SJSA1 (cell line): ENCODE measurements at regions not wholly inside any gene's neighbourhood (a gene's known extent, or its start where the extent isn't known, plus 50 kb on each side); places are given as distances from the start of the nearest gene placed in this dataset.

Source experiments
- DNase-seq, 2 experiments: peaks; one replicate each; pipeline ENCODE4 v3.0.0-alpha.2; 2015 to 2020; ENCODE audit warnings: low spot score in 2 of 2, low read depth in 1 of 2
- H3K27ac ChIP-seq: fragments of 250-450 bp; sonication (Bioruptor Pico); 2 replicates; pipeline ENCODE4 v1.5.1; 2020; ENCODE audit warnings: mild to moderate bottlenecking, moderate library complexity
- H3K27me3 ChIP-seq: fragments of 250-450 bp; sonication (Bioruptor Pico); replicated peaks from 2 replicates; pipeline ENCODE4 v1.5.1; 2020; ENCODE audit warnings: mild to moderate bottlenecking, moderate library complexity
- H3K36me3 ChIP-seq: fragments of 250-450 bp; sonication (Bioruptor Pico); 2 replicates; pipeline ENCODE4 v1.5.1; 2020; ENCODE audit warnings: mild to moderate bottlenecking
- H3K4me1 ChIP-seq: fragments of 250-450 bp; sonication (Bioruptor Pico); replicated peaks from 2 replicates; pipeline ENCODE4 v1.6.1; 2021; ENCODE audit warnings: mild to moderate bottlenecking
- H3K4me3 ChIP-seq: fragments of 250-450 bp; sonication (Bioruptor Pico); 2 replicates; pipeline ENCODE4 v1.5.1; 2020; ENCODE audit warnings: mild to moderate bottlenecking
- H3K9me3 ChIP-seq: fragments of 250-450 bp; sonication (Bioruptor Pico); replicated peaks from 2 replicates; pipeline ENCODE4 v1.5.1; 2020; ENCODE audit warnings: mild to moderate bottlenecking

- Histone ChIP-seq H3K9me3 (no peaks in the 10 kb centered on the region), H3K27me3 (no peaks in the 10 kb centered on the region; the same call in 1 of the 2 replicates), H3K4me1 (no peaks in the 10 kb centered on the region), H3K36me3 (no peaks in the 10 kb centered on the region), H3K27ac (no peak overlapping the region), H3K4me3 (no peak overlapping the region)
- no peak for DNase-seq
Measured at GRCh38 chr2:216974321-216975302, 114.7 kb upstream of the TNP1 start.

GRCh38 chr2:216971593-216971992 lies 111.7 kb upstream of the TNP1 start:
- no peak for DNase-seq
- H3K4me1 ChIP-seq: no peaks in the 10 kb centered on the region
- no peaks in the 10 kb centered on the region for H3K9me3 ChIP-seq
- H3K36me3 ChIP-seq: no peaks in the 10 kb centered on the region
- no peak overlapping the region for H3K27ac ChIP-seq
- H3K27me3 ChIP-seq: no peaks in the 10 kb centered on the region; the same call in 1 of the 2 replicates
- H3K4me3 ChIP-seq: no peak overlapping the region

- H3K36me3 ChIP-seq: no peaks in the 10 kb centered on the region
- H3K4me3 ChIP-seq: no peak overlapping the region
- H3K27me3 ChIP-seq: no peaks in the 10 kb centered on the region; the same call in 1 of the 2 replicates
- no peaks in the 10 kb centered on the region for H3K9me3 ChIP-seq
- no peaks in the 10 kb centered on the region for H3K4me1 ChIP-seq
- no peak overlapping the region for H3K27ac ChIP-seq
- DNase-seq: no peak
Measured at GRCh38 chr2:216970359-216970915, 110.6 kb upstream of the TNP1 start.

GRCh38 chr2:216967889-216968288 lies 108.0 kb upstream of the TNP1 start:
- Histone ChIP-seq H3K36me3 (no peaks in the 10 kb centered on the region), H3K4me3 (no peak overlapping the region), H3K27me3 (no peaks in the 10 kb centered on the region; the same call in 1 of the 2 replicates), H3K27ac (no peak overlapping the region), H3K9me3 (no peaks in the 10 kb centered on the region), H3K4me1 (no peaks in the 10 kb centered on the region)
- DNase-seq: no peak

DNA sequence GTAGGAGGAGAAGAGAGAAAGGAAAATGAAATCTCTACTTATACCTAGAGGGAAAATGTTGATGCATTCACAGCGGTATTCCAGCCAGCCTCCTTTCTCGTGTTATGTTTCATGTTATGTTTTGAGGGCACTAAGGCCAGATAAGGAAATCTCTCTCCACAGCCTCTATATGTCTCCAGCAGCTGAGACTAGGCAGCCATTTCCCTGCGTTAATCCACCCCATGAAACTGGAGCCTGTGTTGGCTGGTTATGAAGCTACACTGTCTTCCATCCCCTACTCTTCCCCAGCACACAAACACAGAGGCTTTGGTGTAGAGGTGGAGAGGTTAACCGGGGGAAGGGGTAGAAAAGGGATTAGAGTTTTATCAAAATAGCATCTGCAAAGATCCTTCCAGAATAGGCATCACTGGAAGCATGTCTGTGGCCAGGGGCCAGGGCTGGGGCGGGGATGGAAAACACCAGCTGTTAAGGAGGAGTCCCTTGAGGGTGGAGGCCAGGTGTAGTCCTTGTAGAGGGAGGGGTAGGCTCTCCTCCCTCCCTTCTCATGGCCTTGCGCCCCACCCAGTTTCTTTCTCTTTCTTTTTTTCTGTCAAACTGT lies 100.9 kb upstream of the TNP1 start:
- H3K4me1 ChIP-seq: no peaks in the 10 kb centered on the region
- DNase-seq: no peak
- no peaks in the 10 kb centered on the region for H3K36me3 ChIP-seq
- H3K4me3 ChIP-seq: no peak overlapping the region
- no peak overlapping the region for H3K27ac ChIP-seq
- no peaks in the 10 kb centered on the region for H3K27me3 ChIP-seq
- no peaks in the 10 kb centered on the region for H3K9me3 ChIP-seq

- peaks cover 2% of the 10 kb centered on the region for H3K9me3 ChIP-seq
- DNase-seq: no peak
- no peaks in the 10 kb centered on the region for H3K4me1 ChIP-seq
- no peaks in the 10 kb centered on the region for H3K27me3 ChIP-seq
- H3K36me3 ChIP-seq: no peaks in the 10 kb centered on the region
- H3K27ac ChIP-seq: no peak overlapping the region
- no peak overlapping the region for H3K4me3 ChIP-seq
Measured at GRCh38 chr2:216959433-216959832, 99.6 kb upstream of the TNP1 start.

- DNase-seq: no peak
- Histone ChIP-seq H3K4me1 (no peaks in the 10 kb centered on the region), H3K27ac (no peak overlapping the region), H3K27me3 (no peaks in the 10 kb centered on the region), H3K9me3 (peaks cover 2% of the 10 kb centered on the region), H3K4me3 (no peak overlapping the region), H3K36me3 (no peaks in the 10 kb centered on the region)
Measured at GRCh38 chr2:216956820-216957493, 97.1 kb upstream of the TNP1 start.

DNA sequence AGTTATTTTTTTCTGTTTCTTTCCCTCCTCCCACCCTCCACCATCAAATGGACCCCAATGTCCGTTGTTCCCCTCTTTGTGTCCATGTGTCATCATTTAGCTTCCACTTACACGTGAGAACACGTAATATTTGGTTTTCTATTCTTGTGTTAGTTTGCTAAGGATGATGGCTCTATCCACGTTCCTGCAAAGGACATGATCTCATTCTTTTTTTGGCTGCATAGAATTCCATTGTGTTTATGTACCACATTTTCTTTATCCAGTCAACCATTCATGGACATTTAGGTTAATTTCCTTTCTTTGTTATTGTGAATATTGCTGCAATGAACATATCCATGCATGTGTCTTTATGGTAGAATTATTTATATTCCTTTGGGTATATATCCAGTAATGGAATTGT lies 91.3 kb upstream of the TNP1 start:
- H3K36me3 ChIP-seq: no peaks in the 10 kb centered on the region
- no peak overlapping the region for H3K4me3 ChIP-seq
- no peaks in the 10 kb centered on the region for H3K27me3 ChIP-seq
- H3K27ac ChIP-seq: no peak overlapping the region
- DNase-seq: no peak
- peaks cover 2% of the 10 kb centered on the region for H3K9me3 ChIP-seq
- no peaks in the 10 kb centered on the region for H3K4me1 ChIP-seq

- no peak for DNase-seq
- no peak overlapping the region for H3K4me3 ChIP-seq
Measured at GRCh38 chr2:216950547-216950946, 90.7 kb upstream of the TNP1 start.

GRCh38 chr2:216949700-216950413 lies 90.0 kb upstream of the TNP1 start:
- no peak overlapping the region for H3K4me3 ChIP-seq
- no peak for DNase-seq

More at GRCh38 chr2:216950547-216950946, 90.7 kb upstream of the TNP1 start:
- Histone ChIP-seq H3K27ac (no peak overlapping the region), H3K27me3 (no peaks in the 10 kb centered on the region), H3K36me3 (no peaks in the 10 kb centered on the region), H3K9me3 (peaks cover 2% of the 10 kb centered on the region), H3K4me1 (no peaks in the 10 kb centered on the region)

GRCh38 chr2:216947055-216947454 lies 87.2 kb upstream of the TNP1 start:
- no peak for DNase-seq
- Histone ChIP-seq H3K27me3 (no peaks in the 10 kb centered on the region), H3K9me3 (no peaks in the 10 kb centered on the region), H3K36me3 (no peaks in the 10 kb centered on the region), H3K4me1 (no peaks in the 10 kb centered on the region), H3K27ac (no peak overlapping the region), H3K4me3 (no peak overlapping the region)

More at GRCh38 chr2:216949700-216950413, 90.0 kb upstream of the TNP1 start:
- Histone ChIP-seq H3K9me3 (peaks cover 1% of the 10 kb centered on the region), H3K27ac (no peak overlapping the region), H3K27me3 (no peaks in the 10 kb centered on the region), H3K36me3 (no peaks in the 10 kb centered on the region), H3K4me1 (no peaks in the 10 kb centered on the region)

GRCh38 chr2:216944733-216945132 lies 84.9 kb upstream of the TNP1 start:
- DNase-seq: no peak
- Histone ChIP-seq H3K4me3 (no peak overlapping the region), H3K9me3 (no peaks in the 10 kb centered on the region), H3K36me3 (no peaks in the 10 kb centered on the region), H3K4me1 (no peaks in the 10 kb centered on the region), H3K27ac (no peak overlapping the region), H3K27me3 (no peaks in the 10 kb centered on the region)

DNA sequence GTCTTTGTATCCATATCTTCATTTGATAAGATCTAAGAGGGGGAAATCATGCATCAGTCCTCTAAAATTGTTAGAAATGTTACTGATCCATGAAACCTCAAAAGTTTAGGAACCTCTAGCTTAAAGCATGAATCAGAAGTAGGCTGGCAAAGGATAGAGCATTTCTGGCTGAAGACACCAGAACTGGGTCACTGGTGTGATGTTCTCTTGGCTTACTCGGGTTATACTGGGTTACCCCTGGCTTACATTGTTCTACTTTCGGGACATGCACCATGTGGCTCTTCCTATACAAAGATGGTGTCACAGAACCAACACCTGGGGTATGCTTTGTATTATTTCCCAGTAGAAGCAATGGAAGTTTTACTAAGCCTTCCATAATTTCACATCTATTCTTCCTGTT lies 83.2 kb upstream of the TNP1 start:
- Histone ChIP-seq H3K4me3 (no peak overlapping the region), H3K4me1 (no peaks in the 10 kb centered on the region), H3K36me3 (no peaks in the 10 kb centered on the region), H3K9me3 (no peaks in the 10 kb centered on the region), H3K27me3 (no peaks in the 10 kb centered on the region), H3K27ac (no peak overlapping the region)
- no peak for DNase-seq
